ENCODE measurements at regions not wholly inside any gene's neighbourhood (a gene's known extent, or its start where the extent isn't known, plus 50 kb on each side); places are given as distances from the start of the nearest gene placed in this dataset.
A peak's percentile ranks its signal among the peaks of the same experiment; 100 is the strongest.

DNA sequence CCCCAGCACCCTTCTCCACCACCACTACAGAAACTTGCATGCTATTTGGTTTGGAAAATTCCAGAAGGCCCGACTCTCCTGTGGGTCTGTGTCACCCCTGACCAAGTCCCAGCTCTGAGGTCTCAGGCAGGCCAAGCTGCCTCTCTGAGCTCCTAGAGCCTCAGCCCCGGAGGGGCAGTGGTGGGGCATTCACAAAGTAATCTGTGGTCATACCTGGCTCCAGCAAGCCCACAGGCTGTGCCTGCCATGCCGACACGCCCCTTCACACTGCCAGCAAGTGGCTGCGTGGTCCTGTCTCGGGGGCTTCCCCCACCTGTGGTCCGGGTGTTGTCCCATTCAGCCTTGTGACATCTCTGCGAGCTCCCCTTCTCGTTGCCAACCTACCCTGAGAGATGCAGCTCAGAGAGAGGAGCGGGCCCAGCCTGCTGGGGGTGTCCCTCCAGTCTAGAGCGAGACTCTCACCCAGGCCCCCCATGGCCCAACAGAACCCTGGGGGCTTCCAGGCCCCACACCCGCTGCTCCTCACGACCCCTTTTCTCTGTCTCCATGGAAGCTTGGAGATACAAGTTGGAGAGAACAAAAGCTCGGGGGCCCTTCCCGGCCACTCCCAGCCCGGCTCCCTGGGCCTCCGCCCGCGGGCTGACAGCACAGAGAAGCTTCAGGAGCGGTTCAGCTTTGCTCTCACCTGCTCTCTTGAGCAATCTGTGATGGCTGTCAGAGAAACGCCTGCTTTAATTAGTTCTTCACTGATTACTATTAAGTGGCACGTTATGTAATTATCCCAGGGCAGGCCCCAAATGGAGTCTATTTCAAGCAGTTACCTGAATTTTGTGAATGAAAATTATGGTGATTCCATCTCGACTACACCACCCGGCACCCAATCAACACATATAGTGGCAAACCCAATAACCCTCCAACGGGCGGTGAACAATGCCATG is 147.7 kb upstream of the PHACTR3 start:
- CTCF ChIA-PET: interaction anchor here (0.6 to 1.7 kb wide), 5 partner anchors 9 to 62 kb away, joined by 3 to 8 read pairs (median 6); no protein-coding TSS in a partner anchor

DNA sequence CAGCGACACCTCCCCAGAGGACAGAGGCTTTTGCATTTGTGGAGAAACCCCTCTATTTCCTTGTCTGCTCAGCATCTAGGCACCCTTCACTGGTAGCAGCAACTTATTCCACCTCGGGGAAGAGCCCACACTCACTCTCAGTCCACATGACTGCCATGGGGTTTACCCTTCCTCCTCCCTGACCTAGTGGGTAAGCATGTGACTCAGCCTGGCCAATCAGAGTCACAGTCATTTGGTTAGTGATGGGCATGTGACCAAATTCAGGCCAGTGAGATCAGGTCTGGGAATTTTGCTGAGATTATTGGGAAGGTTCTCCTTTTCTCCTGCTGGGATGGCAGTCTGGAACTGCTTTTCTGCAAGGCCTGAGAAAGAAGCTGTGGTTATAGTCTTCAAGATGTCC is 145.7 kb upstream of the PHACTR3 start:
- Mint-ChIP-seq H3K27ac (no peak overlapping the region), H3K4me1 (ENCODE audit: low read depth) (no peaks in the 10 kb centered on the region), H3K4me3 (no peak overlapping the region), H3K36me3 (ENCODE audit: low read depth) (no peaks in the 10 kb centered on the region), H3K9me3 (peaks cover 3% of the 10 kb centered on the region), H3K27me3 (ENCODE audit: low read depth) (peaks cover 2% of the 10 kb centered on the region)
- CTCF ChIA-PET: no interaction called here
- DNase-seq: peak; percentile 8
- intact Hi-C loops (cut with micrococcal nuclease): no loop called here

More for the DNA sequence above, 147.7 kb upstream of the PHACTR3 start:
- no peak for DNase-seq
- Mint-ChIP-seq H3K36me3 (ENCODE audit: low read depth) (no peaks in the 10 kb centered on the region), H3K27ac (no peak overlapping the region), H3K27me3 (ENCODE audit: low read depth) (peaks cover 2% of the 10 kb centered on the region), H3K4me1 (ENCODE audit: low read depth) (no peaks in the 10 kb centered on the region), H3K4me3 (no peak overlapping the region), H3K9me3 (peaks cover 3% of the 10 kb centered on the region)
- intact Hi-C loops (cut with micrococcal nuclease): no loop called here

DNA sequence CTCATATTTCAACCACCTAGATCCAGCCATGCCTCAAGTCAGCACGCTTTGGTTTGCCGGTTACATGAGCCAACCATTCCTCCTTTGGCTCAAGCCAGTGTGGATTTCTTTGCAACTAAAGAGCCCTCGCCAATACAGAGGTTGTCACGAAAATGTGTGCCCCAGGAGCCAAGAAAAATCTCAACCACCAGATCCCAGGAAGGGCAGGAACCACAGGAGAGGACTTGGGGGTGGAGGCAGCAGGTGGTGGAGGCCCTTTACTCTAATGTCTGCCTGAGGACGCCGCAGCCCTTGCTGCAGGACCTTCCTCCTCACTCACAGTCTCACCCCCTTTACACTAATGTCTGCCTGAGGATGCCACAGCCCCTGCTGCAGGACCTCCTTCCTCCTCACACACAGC is 144.8 kb upstream of the PHACTR3 start:
- CTCF ChIA-PET: no interaction called here
- DNase-seq: no peak
- Mint-ChIP-seq H3K36me3 (ENCODE audit: low read depth) (no peaks in the 10 kb centered on the region), H3K9me3 (peaks cover 3% of the 10 kb centered on the region), H3K27ac (no peak overlapping the region), H3K4me1 (ENCODE audit: low read depth) (no peaks in the 10 kb centered on the region), H3K27me3 (ENCODE audit: low read depth) (peaks cover 2% of the 10 kb centered on the region), H3K4me3 (no peak overlapping the region)
- intact Hi-C loops (cut with micrococcal nuclease): no loop called here

DNA sequence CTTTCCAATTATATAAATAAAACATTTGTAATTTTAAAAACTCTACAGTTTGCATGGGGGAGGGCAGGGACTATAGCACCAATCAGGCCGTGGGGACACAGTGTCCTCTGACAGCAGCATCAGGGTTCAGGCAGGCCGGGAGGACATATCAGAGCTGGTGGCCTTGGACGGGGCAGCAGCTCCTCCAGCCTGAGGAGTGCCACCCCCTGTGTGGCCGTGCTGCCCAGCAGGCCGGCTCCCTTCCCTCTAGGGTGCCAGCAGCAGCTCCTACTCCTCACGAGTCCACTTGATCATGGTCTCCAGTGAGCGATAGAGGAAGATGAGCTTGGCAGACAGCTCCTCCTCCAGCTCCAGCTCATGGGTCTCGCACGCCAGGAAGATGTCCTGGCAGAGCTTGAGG is 144.0 kb upstream of the PHACTR3 start:
- intact Hi-C loops (cut with micrococcal nuclease): no loop called here
- CTCF ChIA-PET: no interaction called here

DNA sequence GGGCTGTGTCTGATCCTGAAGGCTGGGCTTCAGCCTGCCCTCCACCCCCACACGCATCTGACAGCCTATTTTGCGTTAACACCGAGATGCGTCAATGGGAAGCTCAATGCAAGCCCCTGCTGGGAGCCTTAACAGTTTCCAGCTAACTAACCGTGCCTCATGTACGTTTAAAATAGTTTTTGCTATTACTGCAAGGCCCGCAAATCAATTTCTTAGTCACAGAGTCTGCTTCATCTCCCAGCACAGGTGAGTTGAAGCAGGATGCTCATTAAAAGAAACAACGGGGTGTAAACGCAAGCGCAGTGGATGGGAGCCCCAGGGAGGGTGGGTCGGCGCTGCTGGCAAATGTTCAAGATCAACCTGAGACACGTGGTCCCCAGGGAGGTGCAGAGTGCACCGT is 142.8 kb upstream of the PHACTR3 start:
- CTCF ChIA-PET: no interaction called here
- H3K4me1 Mint-ChIP-seq (ENCODE audit: low read depth): no peaks in the 10 kb centered on the region
- H3K9me3 Mint-ChIP-seq: peaks cover 3% of the 10 kb centered on the region
- DNase-seq: no peak
- intact Hi-C loops (cut with micrococcal nuclease): no loop called here
- no peaks in the 10 kb centered on the region for H3K36me3 Mint-ChIP-seq (ENCODE audit: low read depth)
- H3K27ac Mint-ChIP-seq: no peak overlapping the region
- no peak overlapping the region for H3K4me3 Mint-ChIP-seq
- peaks cover 2% of the 10 kb centered on the region for H3K27me3 Mint-ChIP-seq (ENCODE audit: low read depth)

More for the DNA sequence above, 144.0 kb upstream of the PHACTR3 start:
- no peaks in the 10 kb centered on the region for H3K4me1 Mint-ChIP-seq (ENCODE audit: low read depth)
- H3K27me3 Mint-ChIP-seq (ENCODE audit: low read depth): peaks cover 2% of the 10 kb centered on the region
- H3K27ac Mint-ChIP-seq: no peak overlapping the region
- H3K9me3 Mint-ChIP-seq: peaks cover 3% of the 10 kb centered on the region
- H3K4me3 Mint-ChIP-seq: no peak overlapping the region
- no peaks in the 10 kb centered on the region for H3K36me3 Mint-ChIP-seq (ENCODE audit: low read depth)
- DNase-seq: no peak

DNA sequence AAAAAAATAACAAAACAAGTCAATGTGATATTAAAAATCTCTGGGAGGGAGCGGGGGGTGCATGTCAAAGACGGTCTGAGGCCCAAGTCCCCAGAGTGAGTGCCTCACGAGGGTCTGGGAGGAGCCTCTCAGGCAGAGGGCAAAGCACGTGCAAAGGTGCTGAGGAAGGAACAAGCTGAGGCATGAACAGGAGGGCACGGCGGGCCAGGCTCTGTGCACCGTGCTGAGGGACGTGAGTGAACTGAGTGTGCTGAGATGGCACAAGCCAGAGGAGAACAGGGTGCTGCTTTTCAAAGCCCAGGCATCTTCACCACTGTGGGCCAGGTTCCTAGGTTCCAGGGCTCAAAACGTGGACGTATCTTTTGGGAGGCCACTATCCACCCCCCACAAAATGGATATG is 142.1 kb upstream of the PHACTR3 start:
- CTCF ChIA-PET: no interaction called here
- peaks cover 2% of the 10 kb centered on the region for H3K27me3 Mint-ChIP-seq (ENCODE audit: low read depth)
- no peak for DNase-seq
- no peaks in the 10 kb centered on the region for H3K4me1 Mint-ChIP-seq (ENCODE audit: low read depth)
- H3K9me3 Mint-ChIP-seq: peaks cover 3% of the 10 kb centered on the region
- H3K27ac Mint-ChIP-seq: no peak overlapping the region
- intact Hi-C loops (cut with micrococcal nuclease): no loop called here
- H3K36me3 Mint-ChIP-seq (ENCODE audit: low read depth): no peaks in the 10 kb centered on the region
- no peak overlapping the region for H3K4me3 Mint-ChIP-seq

DNA sequence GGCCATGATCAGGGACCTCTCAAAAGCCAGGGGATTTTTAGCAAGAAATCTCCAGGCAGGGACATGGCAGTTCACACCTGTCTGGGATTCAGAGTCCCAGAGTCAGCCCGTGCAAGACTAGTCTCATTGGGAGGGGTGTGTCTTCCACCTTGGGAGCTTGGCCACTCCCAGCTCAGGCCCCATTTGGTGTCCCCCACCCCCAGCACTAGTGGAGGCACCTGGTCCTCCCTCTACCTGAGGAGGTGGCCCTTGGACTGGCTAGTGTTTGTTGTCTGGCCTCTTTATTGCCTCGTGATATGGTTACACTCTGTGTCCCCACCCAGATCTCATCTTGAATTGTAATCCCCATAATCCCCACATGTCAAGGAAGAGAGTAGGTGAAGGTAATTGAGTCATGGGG is 140.8 kb upstream of the PHACTR3 start:
- Mint-ChIP-seq H3K4me3 (no peak overlapping the region), H3K9me3 (peaks cover 3% of the 10 kb centered on the region), H3K36me3 (ENCODE audit: low read depth) (no peaks in the 10 kb centered on the region), H3K4me1 (ENCODE audit: low read depth) (no peaks in the 10 kb centered on the region), H3K27ac (no peak overlapping the region), H3K27me3 (ENCODE audit: low read depth) (peaks cover under 1% of the 10 kb centered on the region)
- no peak for DNase-seq
- CTCF ChIA-PET: no interaction called here
- intact Hi-C loops (cut with micrococcal nuclease): no loop called here

DNA sequence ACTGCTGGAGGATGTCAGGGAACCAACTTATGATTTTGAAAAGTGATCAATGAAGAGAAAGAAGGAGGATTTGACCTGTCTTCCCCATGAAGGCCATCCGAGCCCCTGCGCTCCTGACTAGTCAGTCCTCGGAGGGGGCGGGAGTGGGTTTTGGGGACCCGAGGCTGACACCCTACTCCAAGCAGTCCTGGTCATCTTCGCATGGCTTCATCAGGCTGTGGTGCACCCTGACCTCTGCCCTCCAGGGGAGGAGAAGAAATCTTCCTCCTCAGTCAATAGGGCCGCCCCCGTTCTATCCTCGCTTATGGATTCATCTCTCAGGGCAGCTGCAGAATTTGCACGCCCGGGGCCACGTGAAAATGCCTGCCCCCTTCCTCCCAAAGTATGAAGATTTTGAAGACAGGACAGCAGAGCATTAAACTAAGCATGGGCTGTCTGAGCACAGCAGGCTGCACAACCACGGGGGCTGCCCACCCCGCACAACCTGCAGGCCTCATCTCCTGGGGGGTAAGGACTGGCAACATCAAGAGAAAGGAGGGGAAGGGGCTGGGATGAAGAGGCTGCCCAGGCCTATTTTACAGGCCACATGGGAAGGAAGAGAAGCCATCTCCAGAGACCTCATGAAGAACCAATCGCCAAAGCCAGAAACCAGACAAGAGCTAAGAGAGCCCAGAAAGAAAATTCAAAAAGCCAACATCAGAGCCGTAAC is 138.1 kb upstream of the PHACTR3 start:
- Mint-ChIP-seq H3K4me3 (no peak overlapping the region), H3K27me3 (ENCODE audit: low read depth) (no peaks in the 10 kb centered on the region), H3K27ac (no peak overlapping the region), H3K36me3 (ENCODE audit: low read depth) (no peaks in the 10 kb centered on the region), H3K9me3 (no peaks in the 10 kb centered on the region), H3K4me1 (ENCODE audit: low read depth) (no peaks in the 10 kb centered on the region)
- intact Hi-C loops (cut with micrococcal nuclease): no loop called here
- CTCF ChIA-PET: no interaction called here
- DNase-seq: no peak

DNA sequence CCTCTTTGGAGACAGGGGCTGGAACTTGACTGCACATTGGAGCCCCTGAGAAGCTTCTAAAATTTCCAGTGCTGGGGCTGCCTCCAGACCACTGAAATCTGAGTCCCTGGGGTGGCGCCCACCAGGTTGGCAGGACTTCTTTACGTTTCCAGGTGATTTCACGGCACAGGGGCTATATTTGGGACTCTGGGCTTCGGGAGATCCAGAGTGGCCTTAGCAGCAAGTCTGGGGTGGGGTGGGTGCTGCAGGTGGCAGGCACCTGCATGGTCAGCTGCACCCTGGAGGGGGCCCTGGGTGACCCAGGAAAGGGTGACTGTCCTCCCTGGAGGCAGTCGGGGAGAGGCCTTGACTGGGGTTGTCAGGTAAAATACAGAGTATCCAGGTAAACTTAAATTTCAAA is 135.5 kb upstream of the PHACTR3 start:
- Mint-ChIP-seq H3K9me3 (no peaks in the 10 kb centered on the region), H3K27me3 (ENCODE audit: low read depth) (peaks cover 3% of the 10 kb centered on the region), H3K4me3 (no peak overlapping the region), H3K4me1 (ENCODE audit: low read depth) (no peaks in the 10 kb centered on the region), H3K27ac (no peak overlapping the region), H3K36me3 (ENCODE audit: low read depth) (no peaks in the 10 kb centered on the region)
- intact Hi-C loops (cut with micrococcal nuclease): no loop called here
- CTCF ChIA-PET: no interaction called here
- no peak for DNase-seq

DNA sequence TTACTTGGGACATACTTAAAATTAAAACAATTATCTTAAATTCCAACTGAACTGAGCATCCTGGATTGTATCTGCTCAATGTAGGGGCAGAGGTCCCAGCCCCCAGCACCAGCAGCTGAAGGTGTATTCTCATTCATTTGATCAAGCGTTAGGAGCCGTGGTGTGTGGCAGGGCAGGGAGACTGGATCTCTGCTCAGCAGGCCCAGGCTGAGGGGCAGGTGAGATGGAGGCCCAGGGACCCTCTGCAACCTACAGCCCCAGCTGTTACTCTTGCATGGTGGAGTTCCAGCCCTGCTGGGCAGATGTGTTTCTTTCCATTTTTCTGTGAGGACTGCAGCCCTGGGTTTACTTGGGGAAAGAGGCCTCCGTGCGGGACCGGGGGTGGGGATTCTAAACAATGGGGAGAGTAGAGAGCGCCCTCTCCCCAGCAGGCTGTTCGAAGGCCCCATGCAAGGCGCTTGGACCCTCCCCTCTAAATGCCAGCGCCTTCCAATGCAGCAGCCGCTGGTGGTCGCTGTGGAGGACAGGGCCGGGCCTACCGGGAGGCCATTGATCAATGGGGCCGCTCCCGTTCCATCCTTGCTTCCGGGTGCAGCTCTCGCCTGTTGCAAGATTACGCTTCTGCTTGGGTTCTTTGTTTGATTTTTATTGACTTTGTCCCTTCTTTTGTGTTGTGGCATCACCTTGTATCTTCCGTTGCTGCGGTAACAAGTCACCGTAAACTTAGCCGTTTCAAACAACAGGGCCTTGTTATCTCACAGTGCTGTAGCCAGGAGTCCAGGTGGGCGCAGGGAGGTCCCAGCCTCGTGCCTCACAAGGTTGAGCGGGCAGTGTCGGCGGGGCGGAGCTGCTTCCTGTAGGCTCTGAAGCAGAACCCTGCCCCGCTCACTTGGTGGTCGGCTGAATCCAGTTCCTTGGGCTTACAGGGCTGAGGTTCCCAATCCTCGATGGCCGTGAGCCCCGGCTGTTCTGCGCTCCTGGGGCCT is 134.8 kb upstream of the PHACTR3 start:
- DNase-seq: no peak
- H3K4me1 Mint-ChIP-seq (ENCODE audit: low read depth): no peaks in the 10 kb centered on the region
- H3K27me3 Mint-ChIP-seq (ENCODE audit: low read depth): peaks cover 3% of the 10 kb centered on the region
- intact Hi-C loops (cut with micrococcal nuclease): no loop called here
- H3K27ac Mint-ChIP-seq: no peak overlapping the region
- H3K9me3 Mint-ChIP-seq: no peaks in the 10 kb centered on the region
- no peaks in the 10 kb centered on the region for H3K36me3 Mint-ChIP-seq (ENCODE audit: low read depth)
- CTCF ChIA-PET: no interaction called here
- H3K4me3 Mint-ChIP-seq: no peak overlapping the region

DNA sequence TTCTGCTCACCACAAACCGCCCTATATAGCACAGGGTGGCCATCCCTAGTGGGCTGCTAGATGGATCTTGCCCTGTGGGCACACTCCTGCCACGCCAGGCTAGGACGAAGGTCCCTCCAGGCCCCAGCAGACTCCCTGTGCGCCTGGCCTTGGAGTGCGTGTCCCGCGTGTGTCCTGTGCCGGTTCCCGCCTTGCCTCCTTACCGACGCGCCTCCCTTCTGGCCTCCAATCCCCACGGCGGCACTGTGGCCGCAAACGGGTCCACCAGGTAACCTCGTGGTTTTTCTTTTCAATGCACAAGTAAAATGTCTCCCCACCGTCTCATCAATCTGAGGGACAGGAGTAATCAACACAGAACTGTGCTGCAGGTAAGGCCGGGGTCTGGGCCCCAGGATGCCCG is 133.8 kb upstream of the PHACTR3 start:
- H3K27me3 Mint-ChIP-seq (ENCODE audit: low read depth): peaks cover 3% of the 10 kb centered on the region
- CTCF ChIA-PET: no interaction called here
- DNase-seq: no peak
- H3K27ac Mint-ChIP-seq: no peak overlapping the region
- no peaks in the 10 kb centered on the region for H3K9me3 Mint-ChIP-seq
- H3K4me3 Mint-ChIP-seq: no peak overlapping the region
- no peaks in the 10 kb centered on the region for H3K36me3 Mint-ChIP-seq (ENCODE audit: low read depth)
- intact Hi-C loops (cut with micrococcal nuclease): no loop called here
- H3K4me1 Mint-ChIP-seq (ENCODE audit: low read depth): no peaks in the 10 kb centered on the region
